ENCODE measurements at regions not wholly inside any gene's neighbourhood (a gene's known extent, or its start where the extent isn't known, plus 50 kb on each side); places are given as distances from the start of the nearest gene placed in this dataset.

DNA sequence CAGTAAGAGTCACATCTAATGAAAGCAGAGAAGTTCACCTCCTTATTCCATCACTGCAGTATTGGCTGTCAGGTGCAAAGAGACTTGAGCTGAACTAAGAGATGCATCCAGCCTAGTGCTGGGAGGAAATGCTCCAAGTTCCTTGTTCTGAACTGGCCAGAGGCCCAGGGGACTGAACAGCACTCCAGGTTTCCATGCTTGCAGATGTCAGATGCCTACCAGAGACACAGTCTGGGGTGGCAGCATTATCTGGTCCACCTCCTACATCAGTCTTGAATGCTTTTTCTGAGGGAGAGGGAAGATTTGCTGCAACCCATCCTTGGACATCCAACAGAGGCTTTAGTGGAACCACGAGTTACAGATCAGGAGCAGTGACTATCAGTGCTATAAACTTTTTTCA lies 331.3 kb downstream of the CYRIA start:
- Mint-ChIP-seq H3K27ac (ENCODE audit: unreplicated experiment) (no peak overlapping the region), H3K9me3 (ENCODE audit: unreplicated experiment) (peaks cover 4% of the 10 kb centered on the region), H3K4me1 (ENCODE audit: low read depth, unreplicated experiment) (peaks cover 24% of the 10 kb centered on the region), H3K36me3 (ENCODE audit: unreplicated experiment) (peaks cover 2% of the 10 kb centered on the region), H3K4me3 (ENCODE audit: unreplicated experiment) (no peak overlapping the region), H3K27me3 (ENCODE audit: unreplicated experiment) (peaks cover 2% of the 10 kb centered on the region)
- DNase-seq: no peak
- TF ChIP-seq, protein P1, sequence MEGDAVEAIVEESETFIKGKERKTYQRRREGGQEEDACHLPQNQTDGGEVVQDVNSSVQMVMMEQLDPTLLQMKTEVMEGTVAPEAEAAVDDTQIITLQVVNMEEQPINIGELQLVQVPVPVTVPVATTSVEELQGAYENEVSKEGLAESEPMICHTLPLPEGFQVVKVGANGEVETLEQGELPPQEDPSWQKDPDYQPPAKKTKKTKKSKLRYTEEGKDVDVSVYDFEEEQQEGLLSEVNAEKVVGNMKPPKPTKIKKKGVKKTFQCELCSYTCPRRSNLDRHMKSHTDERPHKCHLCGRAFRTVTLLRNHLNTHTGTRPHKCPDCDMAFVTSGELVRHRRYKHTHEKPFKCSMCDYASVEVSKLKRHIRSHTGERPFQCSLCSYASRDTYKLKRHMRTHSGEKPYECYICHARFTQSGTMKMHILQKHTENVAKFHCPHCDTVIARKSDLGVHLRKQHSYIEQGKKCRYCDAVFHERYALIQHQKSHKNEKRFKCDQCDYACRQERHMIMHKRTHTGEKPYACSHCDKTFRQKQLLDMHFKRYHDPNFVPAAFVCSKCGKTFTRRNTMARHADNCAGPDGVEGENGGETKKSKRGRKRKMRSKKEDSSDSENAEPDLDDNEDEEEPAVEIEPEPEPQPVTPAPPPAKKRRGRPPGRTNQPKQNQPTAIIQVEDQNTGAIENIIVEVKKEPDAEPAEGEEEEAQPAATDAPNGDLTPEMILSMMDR (IDR thresholded peaks at IDR 0.05; ENCODE audit: partially characterized antibody, unreplicated experiment): no peak

DNA sequence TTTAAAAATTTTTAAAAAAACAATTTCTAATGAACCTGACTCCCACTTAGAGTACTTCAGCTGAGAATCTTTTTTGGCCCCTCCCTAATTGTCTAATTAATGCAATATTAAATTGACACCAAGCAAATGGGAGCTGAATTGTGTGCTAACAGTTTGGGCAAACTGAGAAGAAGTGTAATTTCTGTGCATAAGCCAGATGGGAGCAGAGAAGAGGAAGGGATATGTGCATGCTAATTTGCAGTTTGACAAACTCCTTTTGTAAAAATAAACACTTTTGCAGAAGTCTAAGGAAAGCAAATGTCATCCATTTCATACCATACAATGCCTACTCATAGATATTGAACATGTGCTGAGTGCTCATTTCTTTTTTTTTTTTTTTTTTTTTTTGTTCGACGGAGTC lies 332.0 kb downstream of the CYRIA start:
- DNase-seq: no peak
- Mint-ChIP-seq H3K27me3 (ENCODE audit: unreplicated experiment) (peaks cover 4% of the 10 kb centered on the region), H3K36me3 (ENCODE audit: unreplicated experiment) (peaks cover 9% of the 10 kb centered on the region), H3K9me3 (ENCODE audit: unreplicated experiment) (peaks cover 4% of the 10 kb centered on the region), H3K4me1 (ENCODE audit: low read depth, unreplicated experiment) (peaks cover 30% of the 10 kb centered on the region), H3K4me3 (ENCODE audit: unreplicated experiment) (no peak overlapping the region), H3K27ac (ENCODE audit: unreplicated experiment) (no peak overlapping the region)
- TF ChIP-seq, protein P1 (IDR thresholded peaks at IDR 0.05; ENCODE audit: partially characterized antibody, unreplicated experiment): no peak

- no peak for DNase-seq
- TF ChIP-seq, protein P1 (IDR thresholded peaks at IDR 0.05; ENCODE audit: partially characterized antibody, unreplicated experiment): no peak
- peaks cover 4% of the 10 kb centered on the region for H3K27me3 Mint-ChIP-seq (ENCODE audit: unreplicated experiment)
- no peak overlapping the region for H3K27ac Mint-ChIP-seq (ENCODE audit: unreplicated experiment)
- peaks cover 4% of the 10 kb centered on the region for H3K9me3 Mint-ChIP-seq (ENCODE audit: unreplicated experiment)
- H3K36me3 Mint-ChIP-seq (ENCODE audit: unreplicated experiment): peaks cover 9% of the 10 kb centered on the region
- H3K4me1 Mint-ChIP-seq (ENCODE audit: low read depth, unreplicated experiment): peaks cover 30% of the 10 kb centered on the region
- no peak overlapping the region for H3K4me3 Mint-ChIP-seq (ENCODE audit: unreplicated experiment)
Observed at GRCh38 chr2:16332681-16333557, 332.7 kb downstream of the CYRIA start.

- H3K36me3 Mint-ChIP-seq (ENCODE audit: unreplicated experiment): peaks cover 9% of the 10 kb centered on the region
- peaks cover 4% of the 10 kb centered on the region for H3K9me3 Mint-ChIP-seq (ENCODE audit: unreplicated experiment)
- TF ChIP-seq, protein P1 (IDR thresholded peaks at IDR 0.05; ENCODE audit: partially characterized antibody, unreplicated experiment): no peak
- peaks cover 4% of the 10 kb centered on the region for H3K27me3 Mint-ChIP-seq (ENCODE audit: unreplicated experiment)
- H3K4me1 Mint-ChIP-seq (ENCODE audit: low read depth, unreplicated experiment): peaks cover 35% of the 10 kb centered on the region
- no peak for DNase-seq
- no peak overlapping the region for H3K4me3 Mint-ChIP-seq (ENCODE audit: unreplicated experiment)
- H3K27ac Mint-ChIP-seq (ENCODE audit: unreplicated experiment): no peak overlapping the region
Observed at GRCh38 chr2:16331772-16332171, 333.9 kb downstream of the CYRIA start.

DNA sequence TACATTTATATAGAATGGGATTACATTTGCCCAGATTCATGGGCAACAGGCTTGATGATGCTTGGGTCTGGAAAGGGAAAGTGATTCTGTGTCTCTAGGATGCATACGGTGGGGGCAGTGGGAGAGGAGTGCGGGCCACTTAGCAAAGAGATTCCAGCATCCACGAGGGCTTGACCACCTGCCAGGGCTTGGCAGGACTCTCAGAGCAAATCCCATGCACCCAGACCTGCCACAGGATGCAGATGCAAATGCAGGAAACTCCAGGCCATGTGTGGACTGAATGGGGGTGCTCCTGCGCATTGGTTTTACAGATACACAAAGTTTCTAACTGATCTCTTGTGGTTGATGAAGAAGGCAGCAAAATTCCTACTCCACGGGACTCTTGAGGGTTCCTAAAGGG lies 334.7 kb downstream of the CYRIA start:
- DNase-seq: no peak
- H3K36me3 Mint-ChIP-seq (ENCODE audit: unreplicated experiment): peaks cover 9% of the 10 kb centered on the region
- H3K27me3 Mint-ChIP-seq (ENCODE audit: unreplicated experiment): peaks cover 2% of the 10 kb centered on the region
- H3K4me3 Mint-ChIP-seq (ENCODE audit: unreplicated experiment): peak overlapping the region; percentile 31
- H3K4me1 Mint-ChIP-seq (ENCODE audit: low read depth, unreplicated experiment): peaks cover 43% of the 10 kb centered on the region
- peaks cover 6% of the 10 kb centered on the region for H3K9me3 Mint-ChIP-seq (ENCODE audit: unreplicated experiment)
- TF ChIP-seq, protein P1 (IDR thresholded peaks at IDR 0.05; ENCODE audit: partially characterized antibody, unreplicated experiment): no peak
- no peak overlapping the region for H3K27ac Mint-ChIP-seq (ENCODE audit: unreplicated experiment)
